Trophoblast cell (in vitro differentiated cells and primary cell): ENCODE measurements at regions not wholly inside any gene's neighbourhood (a gene's known extent, or its start where the extent isn't known, plus 50 kb on each side); places are given as distances from the start of the nearest gene placed in this dataset.

Source experiments
- DNase-seq, 2 donors: peaks; one replicate each; pipeline ENCODE4 v3.0.0-alpha.2; 2016
- H2AFZ ChIP-seq: 2 replicates; pipeline ENCODE4 v1.6.1; 2013; ENCODE audit warnings: low read length, moderate library complexity, mild to moderate bottlenecking; ENCODE audit not compliant: insufficient read depth, poor library complexity
- H2AK5ac ChIP-seq: 2 replicates; pipeline ENCODE4 v1.6.1; 2013; ENCODE audit warnings: mild to moderate bottlenecking, low read length
- H2BK120ac ChIP-seq: 2 replicates; pipeline ENCODE4 v1.6.1; 2013; ENCODE audit warnings: low read length, mild to moderate bottlenecking, moderate library complexity; ENCODE audit not compliant: insufficient read depth, poor library complexity
- H2BK12ac ChIP-seq: 2 replicates; pipeline ENCODE4 v1.6.1; 2013; ENCODE audit warnings: mild to moderate bottlenecking, low read length, moderate library complexity
- H2BK5ac ChIP-seq: 2 replicates; pipeline ENCODE4 v1.6.1; 2013; ENCODE audit warnings: low read length, low read depth, moderate library complexity, mild to moderate bottlenecking; ENCODE audit not compliant: poor library complexity
- H3K14ac ChIP-seq: 2 replicates; pipeline ENCODE4 v1.6.1; 2013; ENCODE audit warnings: mild to moderate bottlenecking, low read length
- H3K18ac ChIP-seq: 2 replicates; pipeline ENCODE4 v1.6.1; 2013; ENCODE audit warnings: mild to moderate bottlenecking, low read length
- H3K23ac ChIP-seq: 2 replicates; pipeline ENCODE4 v1.6.1; 2013; ENCODE audit warnings: low read length
- H3K27ac ChIP-seq: 2 replicates; pipeline ENCODE4 v1.5.1; 2013; ENCODE audit warnings: low read depth, mild to moderate bottlenecking, inconsistent platforms, low read length, moderate library complexity
- H3K27me3 ChIP-seq: 2 replicates; pipeline ENCODE4 v1.6.1; 2013; ENCODE audit warnings: inconsistent platforms, mild to moderate bottlenecking, low read length, moderate library complexity; ENCODE audit not compliant: insufficient read depth
- H3K36me3 ChIP-seq, 2 experiments: 1 replicate in 1 of 2; 2 replicates in 1 of 2; pipeline ENCODE4 v1.6.1; 2013; ENCODE audit warnings: low read length in 2 of 2, mild to moderate bottlenecking in 2 of 2, moderate library complexity in 1 of 2; ENCODE audit not compliant: insufficient read depth in 2 of 2, control insufficient read depth in 1 of 2
- H3K4ac ChIP-seq: 2 replicates; pipeline ENCODE4 v1.6.1; 2013; ENCODE audit warnings: low read depth, mild to moderate bottlenecking, low read length, moderate library complexity
- H3K4me1 ChIP-seq, 2 experiments: 1 replicate in 1 of 2; 2 replicates in 1 of 2; pipeline ENCODE4 v1.6.1; 2013; ENCODE audit warnings: low read length in 2 of 2, mild to moderate bottlenecking in 2 of 2, moderate library complexity in 1 of 2; ENCODE audit not compliant: insufficient read depth in 2 of 2, control insufficient read depth in 1 of 2
- H3K4me2 ChIP-seq: 2 replicates; pipeline ENCODE4 v1.6.1; 2013; ENCODE audit warnings: inconsistent platforms, mild to moderate bottlenecking, low read length, moderate library complexity
- H3K4me3 ChIP-seq: 2 replicates; pipeline ENCODE4 v1.5.1; 2013; ENCODE audit warnings: mild to moderate bottlenecking, low read depth, low read length, inconsistent platforms
- H3K79me1 ChIP-seq: one replicate; pipeline ENCODE4 v1.6.1; 2013; ENCODE audit warnings: low read length
- H3K79me2 ChIP-seq: 2 replicates; pipeline ENCODE4 v1.6.1; 2013; ENCODE audit warnings: low read length, mild to moderate bottlenecking; ENCODE audit not compliant: control insufficient read depth, insufficient read depth, poor library complexity
- H3K9ac ChIP-seq: 2 replicates; pipeline ENCODE4 v1.6.1; 2013; ENCODE audit warnings: mild to moderate bottlenecking, low read length
- H3K9me3 ChIP-seq: 2 replicates; pipeline ENCODE4 v1.6.1; 2013; ENCODE audit warnings: low read depth, mild to moderate bottlenecking, control low read depth, inconsistent platforms, low read length; ENCODE audit not compliant: insufficient read depth
- H4K12ac ChIP-seq: 2 replicates; pipeline ENCODE4 v1.6.1; 2013; ENCODE audit warnings: low read depth, mild to moderate bottlenecking, low read length, moderate library complexity
- H4K8ac ChIP-seq: 2 replicates; pipeline ENCODE4 v1.6.1; 2013; ENCODE audit warnings: low read depth, mild to moderate bottlenecking, low read length, moderate library complexity
- H4K91ac ChIP-seq: one replicate; pipeline ENCODE4 v1.6.1; 2013; ENCODE audit warnings: low read depth, mild to moderate bottlenecking, low read length, moderate library complexity
- whole genome bisulfite sequencing: extraction: QIAGEN DNeasy Blood & Tissue Kit; methylation state at CpG from one replicate; pipeline ENCODE4 v1.1.7; 2013; ENCODE audit warnings: missing lambda C conversion rate; ENCODE audit not compliant: insufficient read length, insufficient coverage; ENCODE audit errors: extremely low coverage; 5-methylcytosine and 5-hydroxymethylcytosine counted together

- Histone ChIP-seq H3K23ac (no peak overlapping the region), H3K4me3 (no peak overlapping the region), H3K4me2 (no peak overlapping the region), H2BK120ac (no peak overlapping the region), H2AFZ (no peak overlapping the region), H3K14ac (no peak overlapping the region), H3K4me1 (peaks cover 6 to 10% of the 10 kb centered on the region in 2 experiments), H2BK5ac (no peak overlapping the region), H3K4ac (no peak overlapping the region), H3K9ac (no peak overlapping the region), H4K91ac (no peak overlapping the region), H2BK12ac (no peak overlapping the region), H3K27me3 (no peaks in the 10 kb centered on the region), H4K8ac (no peak overlapping the region), H3K79me2 (no peaks in the 10 kb centered on the region), H4K12ac (no peak overlapping the region), H3K79me1 (peaks cover 17% of the 10 kb centered on the region), H3K18ac (no peak overlapping the region), H3K9me3 (no peaks in the 10 kb centered on the region), H3K27ac (no peak overlapping the region), H3K36me3 (no peaks in the 10 kb centered on the region), H2AK5ac (no peak overlapping the region)
- DNase-seq: peak in 1 of 2 donors; percentile 22
- WGBS: no CpG with 5 or more reads among the region's 2 CpGs
Measured at GRCh38 chr9:115209601-115210306, 91.8 kb upstream of the TNC start.

GRCh38 chr9:115210699-115211098, 92.7 kb upstream of the TNC start:
- no peak overlapping the region for H3K4me3 ChIP-seq
- no CpG with 5 or more reads among the region's 2 CpGs for WGBS
- no peak overlapping the region for H4K12ac ChIP-seq
- no peak overlapping the region for H3K23ac ChIP-seq
- H3K14ac ChIP-seq: no peak overlapping the region
- no peaks in the 10 kb centered on the region for H3K36me3 ChIP-seq
- H3K4me2 ChIP-seq: no peak overlapping the region
- H4K8ac ChIP-seq: no peak overlapping the region
- H3K9me3 ChIP-seq: no peaks in the 10 kb centered on the region
- H3K79me1 ChIP-seq: peaks cover 15% of the 10 kb centered on the region
- no peaks in the 10 kb centered on the region for H3K79me2 ChIP-seq
- no peak overlapping the region for H2AFZ ChIP-seq
- no peak overlapping the region for H3K9ac ChIP-seq
- peaks cover 6 to 10% of the 10 kb centered on the region in 2 experiments for H3K4me1 ChIP-seq
- no peak overlapping the region for H2BK120ac ChIP-seq
- H2BK5ac ChIP-seq: no peak overlapping the region
- no peaks in the 10 kb centered on the region for H3K27me3 ChIP-seq
- no peak overlapping the region for H3K4ac ChIP-seq
- no peak overlapping the region for H2BK12ac ChIP-seq
- no peak overlapping the region for H3K18ac ChIP-seq
- H4K91ac ChIP-seq: no peak overlapping the region
- no peak overlapping the region for H2AK5ac ChIP-seq
- DNase-seq: no peak
- H3K27ac ChIP-seq: no peak overlapping the region

GRCh38 chr9:115211413-115212124, 93.6 kb upstream of the TNC start:
- H3K9me3 ChIP-seq: no peaks in the 10 kb centered on the region
- no peak overlapping the region for H4K8ac ChIP-seq
- H3K23ac ChIP-seq: no peak overlapping the region
- H2BK120ac ChIP-seq: no peak overlapping the region
- H2AFZ ChIP-seq: no peak overlapping the region
- no peak overlapping the region for H3K4ac ChIP-seq
- no peak overlapping the region for H3K27ac ChIP-seq
- H3K18ac ChIP-seq: no peak overlapping the region
- peak overlapping the region; percentile 12 for H4K91ac ChIP-seq
- H4K12ac ChIP-seq: no peak overlapping the region
- no peaks in the 10 kb centered on the region for H3K79me2 ChIP-seq
- H3K4me2 ChIP-seq: no peak overlapping the region
- H2BK5ac ChIP-seq: peak overlapping the region; percentile 0
- peak overlapping the region; percentile 19 for H2BK12ac ChIP-seq
- peaks cover 5 to 8% of the 10 kb centered on the region in 2 experiments for H3K4me1 ChIP-seq
- H3K9ac ChIP-seq: no peak overlapping the region
- peak overlapping the region; percentile 13 for H2AK5ac ChIP-seq
- no peak overlapping the region for H3K4me3 ChIP-seq
- H3K14ac ChIP-seq: no peak overlapping the region
- no CpG with 5 or more reads among the region's 3 CpGs for WGBS
- no peaks in the 10 kb centered on the region for H3K36me3 ChIP-seq
- DNase-seq: no peak
- no peaks in the 10 kb centered on the region for H3K27me3 ChIP-seq
- H3K79me1 ChIP-seq: peaks cover 14% of the 10 kb centered on the region

- H2AFZ ChIP-seq: no peak overlapping the region
- no peaks in the 10 kb centered on the region for H3K79me2 ChIP-seq
- H3K18ac ChIP-seq: no peak overlapping the region
- H2AK5ac ChIP-seq: no peak overlapping the region
- H3K9ac ChIP-seq: no peak overlapping the region
- no peak overlapping the region for H3K27ac ChIP-seq
- H4K91ac ChIP-seq: no peak overlapping the region
- H3K36me3 ChIP-seq: no peaks in the 10 kb centered on the region
- no peak overlapping the region for H3K4ac ChIP-seq
- peaks cover 10% of the 10 kb centered on the region for H3K79me1 ChIP-seq
- H3K27me3 ChIP-seq: no peaks in the 10 kb centered on the region
- no peak overlapping the region for H2BK5ac ChIP-seq
- H3K4me3 ChIP-seq: no peak overlapping the region
- H3K4me1 ChIP-seq: peaks cover 0 to 3% of the 10 kb centered on the region in 2 experiments
- no peak overlapping the region for H3K4me2 ChIP-seq
- no peak overlapping the region for H4K8ac ChIP-seq
- no peak for DNase-seq
- H3K23ac ChIP-seq: no peak overlapping the region
- H3K14ac ChIP-seq: no peak overlapping the region
- no peak overlapping the region for H4K12ac ChIP-seq
- no peak overlapping the region for H2BK12ac ChIP-seq
- no peaks in the 10 kb centered on the region for H3K9me3 ChIP-seq
- no peak overlapping the region for H2BK120ac ChIP-seq
Measured at GRCh38 chr9:115212125-115212605, 94.2 kb upstream of the TNC start.
